ENCODE measurements at regions not wholly inside any gene's neighbourhood (a gene's known extent, or its start where the extent isn't known, plus 50 kb on each side); places are given as distances from the start of the nearest gene placed in this dataset.

DNA sequence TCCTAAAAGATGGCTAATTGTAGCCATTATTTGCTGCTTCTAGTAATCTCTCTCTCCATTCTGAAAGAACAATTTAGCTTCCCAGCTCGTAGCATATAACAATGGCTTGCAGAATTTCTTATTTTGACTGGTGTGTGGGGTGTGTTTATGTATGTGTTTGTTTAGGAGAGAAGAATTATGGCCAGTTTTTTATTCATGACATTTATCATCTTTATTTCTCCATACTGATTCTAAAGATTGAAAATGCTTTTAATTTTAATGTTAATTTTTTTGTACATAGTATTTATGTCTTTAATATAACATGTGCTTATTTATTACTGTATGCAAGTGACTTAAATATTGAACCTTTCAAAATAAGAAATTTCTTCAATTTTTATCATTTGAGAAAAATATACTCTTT is 115.8 kb upstream of the TMTC4 start:
- H3K4me1 ChIP-seq (replicated peaks in 1 of 2; ENCODE audit: control insufficient read depth in 2 of 2, insufficient read depth in 2 of 2, low read length in 2 of 2): no peaks in the 10 kb centered on the region
- TF ChIP-seq ZNF253 (CRISPR knock-in tag; conservative IDR thresholded peaks at IDR 0.05) (no peak), RBM15 (IDR thresholded peaks at IDR 0.05; ENCODE audit: insufficient read depth, low read length) (no peak), ZNF408 (CRISPR knock-in tag; IDR thresholded peaks at IDR 0.05; ENCODE audit: low read depth) (no peak)
- TF ChIP-seq, protein P1, sequence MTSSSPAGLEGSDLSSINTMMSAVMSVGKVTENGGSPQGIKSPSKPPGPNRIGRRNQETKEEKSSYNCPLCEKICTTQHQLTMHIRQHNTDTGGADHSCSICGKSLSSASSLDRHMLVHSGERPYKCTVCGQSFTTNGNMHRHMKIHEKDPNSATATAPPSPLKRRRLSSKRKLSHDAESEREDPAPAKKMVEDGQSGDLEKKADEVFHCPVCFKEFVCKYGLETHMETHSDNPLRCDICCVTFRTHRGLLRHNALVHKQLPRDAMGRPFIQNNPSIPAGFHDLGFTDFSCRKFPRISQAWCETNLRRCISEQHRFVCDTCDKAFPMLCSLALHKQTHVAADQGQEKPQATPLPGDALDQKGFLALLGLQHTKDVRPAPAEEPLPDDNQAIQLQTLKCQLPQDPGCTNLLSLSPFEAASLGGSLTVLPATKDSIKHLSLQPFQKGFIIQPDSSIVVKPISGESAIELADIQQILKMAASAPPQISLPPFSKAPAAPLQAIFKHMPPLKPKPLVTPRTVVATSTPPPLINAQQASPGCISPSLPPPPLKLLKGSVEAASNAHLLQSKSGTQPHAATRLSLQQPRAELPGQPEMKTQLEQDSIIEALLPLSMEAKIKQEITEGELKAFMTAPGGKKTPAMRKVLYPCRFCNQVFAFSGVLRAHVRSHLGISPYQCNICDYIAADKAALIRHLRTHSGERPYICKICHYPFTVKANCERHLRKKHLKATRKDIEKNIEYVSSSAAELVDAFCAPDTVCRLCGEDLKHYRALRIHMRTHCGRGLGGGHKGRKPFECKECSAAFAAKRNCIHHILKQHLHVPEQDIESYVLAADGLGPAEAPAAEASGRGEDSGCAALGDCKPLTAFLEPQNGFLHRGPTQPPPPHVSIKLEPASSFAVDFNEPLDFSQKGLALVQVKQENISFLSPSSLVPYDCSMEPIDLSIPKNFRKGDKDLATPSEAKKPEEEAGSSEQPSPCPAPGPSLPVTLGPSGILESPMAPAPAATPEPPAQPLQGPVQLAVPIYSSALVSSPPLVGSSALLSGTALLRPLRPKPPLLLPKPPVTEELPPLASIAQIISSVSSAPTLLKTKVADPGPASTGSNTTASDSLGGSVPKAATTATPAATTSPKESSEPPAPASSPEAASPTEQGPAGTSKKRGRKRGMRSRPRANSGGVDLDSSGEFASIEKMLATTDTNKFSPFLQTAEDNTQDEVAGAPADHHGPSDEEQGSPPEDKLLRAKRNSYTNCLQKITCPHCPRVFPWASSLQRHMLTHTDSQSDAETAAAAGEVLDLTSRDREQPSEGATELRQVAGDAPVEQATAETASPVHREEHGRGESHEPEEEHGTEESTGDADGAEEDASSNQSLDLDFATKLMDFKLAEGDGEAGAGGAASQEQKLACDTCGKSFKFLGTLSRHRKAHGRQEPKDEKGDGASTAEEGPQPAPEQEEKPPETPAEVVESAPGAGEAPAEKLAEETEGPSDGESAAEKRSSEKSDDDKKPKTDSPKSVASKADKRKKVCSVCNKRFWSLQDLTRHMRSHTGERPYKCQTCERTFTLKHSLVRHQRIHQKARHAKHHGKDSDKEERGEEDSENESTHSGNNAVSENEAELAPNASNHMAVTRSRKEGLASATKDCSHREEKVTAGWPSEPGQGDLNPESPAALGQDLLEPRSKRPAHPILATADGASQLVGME (CRISPR knock-in tag; IDR thresholded peaks at IDR 0.05): no peak
- H3K9ac ChIP-seq (ENCODE audit: insufficient read depth in 1 of 2, low read depth in 2 of 2, low read length in 2 of 2): no peak overlapping the region
- H3K4me3 ChIP-seq: no peak overlapping the region
- intact Hi-C loops (cut with micrococcal nuclease) (no loop called here), in situ Hi-C loops (cut with MboI) (no loop called here)
- H3K27me3 ChIP-seq (ENCODE audit: control insufficient read depth in 2 of 2, insufficient read depth in 2 of 2, low read length in 2 of 2): no peaks in the 10 kb centered on the region
- CTCF ChIA-PET (ENCODE audit: low intra/inter-chr PET ratio): no interaction called here
- WGBS (ENCODE audit: insufficient coverage, low coverage, missing lambda C conversion rate): 0% methylated on average over 1 of the region's 1 CpG
- 0 out of 2 replicates have a peak, but pooled peaks cover under 1% of the 10 kb centered on the region for H3K9me3 ChIP-seq (replicated peaks; ENCODE audit: control insufficient read depth, insufficient read depth, low read depth, low read length)
- no peak overlapping the region for H3K4me2 ChIP-seq (ENCODE audit: insufficient read depth, low read length)
- H3K9me1 ChIP-seq (ENCODE audit: control insufficient read depth, insufficient read depth, low read length): no peaks in the 10 kb centered on the region
- no TSS peak for BruUV-seq (replicated peaks)
- H2AFZ ChIP-seq (ENCODE audit: low read depth, low read length): no peak overlapping the region
- no peaks in the 10 kb centered on the region for H3K36me3 ChIP-seq (ENCODE audit: control insufficient read depth, insufficient read depth, low read length)
- no peak for DNase-seq (ENCODE audit: extremely low read depth in 1 of 4, low spot score in 3 of 4)
- FAIRE-seq: no peak
- H3K27ac ChIP-seq (ENCODE audit: extremely low read depth, low read depth, low read length): no peak overlapping the region
- H4K20me1 ChIP-seq (replicated peaks; ENCODE audit: control insufficient read depth, insufficient read depth, low read length): no peaks in the 10 kb centered on the region
- ATAC-seq: no peak
- POLR2A ChIA-PET: interaction anchor here (0.6 kb wide), 1 partner anchor 1789 kb away, joined by 3 read pairs; no protein-coding TSS in a partner anchor
- H3K79me2 ChIP-seq (ENCODE audit: control insufficient read depth, insufficient read depth, low read length): no peaks in the 10 kb centered on the region
